ENCODE measurements at regions not wholly inside any gene's neighbourhood (a gene's known extent, or its start where the extent isn't known, plus 50 kb on each side); places are given as distances from the start of the nearest gene placed in this dataset.

GRCh38 chr3:118466795-118467330, 567.8 kb downstream of the IGSF11 start:
- TF ChIP-seq CTCF (IDR thresholded peaks at IDR 0.05), result no peak
- no peak for TF ChIP-seq POLR2A (IDR thresholded peaks at IDR 0.05)
